GM23338 (cell line): ENCODE measurements at regions not wholly inside any gene's neighbourhood (a gene's known extent, or its start where the extent isn't known, plus 50 kb on each side); places are given as distances from the start of the nearest gene placed in this dataset.

ENCODE experiments used
- ATAC-seq: fragments of 200-7000 bp; cut with Tn5 transposase; 3 replicates; pipeline ENCODE4 v1.9.1; 2020
- DNase-seq: peaks from one replicate; pipeline ENCODE4 v3.0.0-alpha.2; 2015; ENCODE audit warnings: low spot score
- H2AFZ ChIP-seq: fragments of 200-600 bp; sonication (generic); 2 replicates; pipeline ENCODE4 v1.8.0; 2016; ENCODE audit warnings: antibody characterized with exemption, mild to moderate bottlenecking, moderate library complexity
- H3F3A ChIP-seq: fragments of 200-600 bp; sonication (generic); replicated peaks from 2 replicates; pipeline ENCODE4 v1.8.0; 2017; ENCODE audit warnings: antibody characterized with exemption, mixed run types, low read depth
- H3K27ac ChIP-seq: fragments of 200-600 bp; sonication (generic); 2 replicates; pipeline ENCODE4 v1.6.1; 2016; ENCODE audit warnings: low read depth
- H3K27me3 ChIP-seq: fragments of 200-600 bp; sonication (generic); 2 replicates; pipeline ENCODE4 v1.8.0; 2016; ENCODE audit warnings: mild to moderate bottlenecking, mixed run types, moderate library complexity; ENCODE audit not compliant: insufficient read depth
- H3K36me3 ChIP-seq: fragments of 200-600 bp; sonication (generic); 2 replicates; pipeline ENCODE4 v1.8.0; 2016; ENCODE audit warnings: mild to moderate bottlenecking; ENCODE audit not compliant: insufficient read depth
- H3K4me1 ChIP-seq: fragments of 200-600 bp; sonication (generic); 2 replicates; pipeline ENCODE4 v1.8.0; 2016; ENCODE audit warnings: mild to moderate bottlenecking, moderate library complexity; ENCODE audit not compliant: insufficient read depth
- H3K4me2 ChIP-seq: fragments of 200-600 bp; sonication (generic); 2 replicates; pipeline ENCODE4 v1.7.1; 2017; ENCODE audit warnings: mixed run types
- H3K4me3 ChIP-seq: fragments of 200-600 bp; sonication (generic); 2 replicates; pipeline ENCODE4 v1.6.1; 2016; ENCODE audit warnings: mixed run types
- H3K79me2 ChIP-seq: fragments of 200-600 bp; sonication (generic); replicated peaks from 2 replicates; pipeline ENCODE4 v1.8.0; 2017; ENCODE audit warnings: mild to moderate bottlenecking; ENCODE audit not compliant: insufficient read depth
- H3K9me2 ChIP-seq: fragments of 200-600 bp; sonication (generic); 2 replicates; pipeline ENCODE4 v1.8.0; 2017; ENCODE audit not compliant: insufficient read depth
- H4K20me1 ChIP-seq: fragments of 200-600 bp; sonication (generic); replicated peaks from 2 replicates; pipeline ENCODE4 v1.8.0; 2017; ENCODE audit warnings: mild to moderate bottlenecking; ENCODE audit not compliant: insufficient read depth
- H3K27ac Mint-ChIP-seq: 2 replicates; pipeline ENCODE4 v1.8.0; 2020; ENCODE audit warnings: inconsistent platforms, mild to moderate bottlenecking, moderate library complexity, mixed read lengths
- H3K27me3 Mint-ChIP-seq: 3 replicates; pipeline ENCODE4 v1.8.0; 2022; ENCODE audit warnings: low read depth, mild to moderate bottlenecking, moderate library complexity, mixed read lengths, inconsistent platforms; ENCODE audit not compliant: insufficient read depth, poor library complexity
- H3K36me3 Mint-ChIP-seq: 3 replicates; pipeline ENCODE4 v1.8.0; 2021; ENCODE audit warnings: low read depth, mild to moderate bottlenecking, inconsistent platforms, moderate library complexity, mixed read lengths
- H3K4me1 Mint-ChIP-seq: 3 replicates; pipeline ENCODE4 v1.8.0; 2020; ENCODE audit warnings: mild to moderate bottlenecking, inconsistent platforms, mixed read lengths
- H3K4me3 Mint-ChIP-seq: 3 replicates; pipeline ENCODE4 v1.8.0; 2021; ENCODE audit warnings: moderate library complexity, mild to moderate bottlenecking, inconsistent platforms, mixed read lengths
- H3K9me3 Mint-ChIP-seq: 3 replicates; pipeline ENCODE4 v1.8.0; 2020; ENCODE audit warnings: moderate library complexity, mild to moderate bottlenecking, inconsistent platforms, mixed read lengths
- ETS1 ChIP-seq: IDR thresholded peaks from 2 replicates; pipeline ENCODE4 v1.6.1; 2016; ENCODE audit warnings: antibody characterized with exemption
- EZH2 ChIP-seq: fragments of 200-600 bp; sonication (generic); IDR thresholded peaks from one replicate; pipeline ENCODE4 v1.8.0; 2017; ENCODE audit warnings: antibody characterized with exemption, mild to moderate bottlenecking, low read depth; ENCODE audit not compliant: unreplicated experiment
- EZH2phosphoT487 ChIP-seq: fragments of 200-600 bp; sonication (generic); IDR thresholded peaks from one replicate; pipeline ENCODE4 v1.8.1; 2018; ENCODE audit warnings: antibody characterized with exemption; ENCODE audit not compliant: unreplicated experiment
- POLR2AphosphoS5 ChIP-seq: IDR thresholded peaks from 2 replicates; pipeline ENCODE4 v1.6.1; 2016; ENCODE audit warnings: antibody characterized with exemption, low read depth
- STAT1 ChIP-seq: IDR thresholded peaks from one replicate; pipeline ENCODE4 v1.6.1; 2016; ENCODE audit warnings: antibody characterized with exemption; ENCODE audit not compliant: unreplicated experiment
- ZNF114 ChIP-seq: fragments of 250-450 bp; sonication (Bioruptor Pico); IDR thresholded peaks from 2 replicates; pipeline ENCODE4 v1.5.0; 2020; ENCODE audit warnings: mild to moderate bottlenecking, moderate library complexity
- ZNF331 ChIP-seq: fragments of 250-450 bp; sonication (Bioruptor Pico); IDR thresholded peaks from 2 replicates; pipeline ENCODE4 v1.5.0; 2020; ENCODE audit warnings: low read depth, mild to moderate bottlenecking, moderate library complexity
- TF ChIP-seq, protein P1 (sequence below), 2 experiments: fragments of 200-600 bp in 1 of 2; sonication (generic) in 1 of 2; conservative IDR thresholded peaks; 2 replicates each; pipeline versions ENCODE4 v1.5.1 to v1.6.1; 2016 to 2017; ENCODE audit warnings: antibody characterized with exemption in 2 of 2, low read depth in 2 of 2, mild to moderate bottlenecking in 2 of 2, moderate library complexity in 1 of 2
- TF ChIP-seq, protein P2 (sequence below): IDR thresholded peaks from one replicate; pipeline ENCODE4 v1.6.1; 2018; ENCODE audit warnings: antibody characterized with exemption; ENCODE audit not compliant: unreplicated experiment

DNA sequence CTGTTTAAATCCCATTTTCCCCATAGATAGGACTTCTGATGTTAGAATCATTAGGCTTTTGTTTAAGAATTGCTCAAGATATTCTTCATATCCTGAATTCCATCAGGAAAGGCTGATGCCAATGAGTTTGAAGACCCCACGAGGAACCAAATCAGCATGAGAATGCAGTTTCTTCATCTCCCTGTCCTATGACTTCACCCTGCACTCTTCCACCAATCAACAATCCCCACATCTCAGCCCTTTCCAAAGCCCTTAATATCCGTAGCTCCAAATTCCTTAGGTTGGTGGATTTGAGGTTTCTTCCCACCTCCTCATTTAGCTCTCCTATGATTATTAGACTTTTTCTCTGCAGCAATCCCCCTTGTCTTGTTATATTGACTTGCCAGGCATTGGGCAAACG is 52.9 kb upstream of the PRNP start:
- H3K27ac Mint-ChIP-seq: no peak overlapping the region
- TF ChIP-seq POLR2AphosphoS5: no peak
- no peak for TF ChIP-seq EZH2
- TF ChIP-seq EZH2phosphoT487: no peak
- no peak for TF ChIP-seq ZNF114 (CRISPR knock-in tag)
- no peak for TF ChIP-seq STAT1
- no peak for TF ChIP-seq ETS1
- TF ChIP-seq, protein P1, sequence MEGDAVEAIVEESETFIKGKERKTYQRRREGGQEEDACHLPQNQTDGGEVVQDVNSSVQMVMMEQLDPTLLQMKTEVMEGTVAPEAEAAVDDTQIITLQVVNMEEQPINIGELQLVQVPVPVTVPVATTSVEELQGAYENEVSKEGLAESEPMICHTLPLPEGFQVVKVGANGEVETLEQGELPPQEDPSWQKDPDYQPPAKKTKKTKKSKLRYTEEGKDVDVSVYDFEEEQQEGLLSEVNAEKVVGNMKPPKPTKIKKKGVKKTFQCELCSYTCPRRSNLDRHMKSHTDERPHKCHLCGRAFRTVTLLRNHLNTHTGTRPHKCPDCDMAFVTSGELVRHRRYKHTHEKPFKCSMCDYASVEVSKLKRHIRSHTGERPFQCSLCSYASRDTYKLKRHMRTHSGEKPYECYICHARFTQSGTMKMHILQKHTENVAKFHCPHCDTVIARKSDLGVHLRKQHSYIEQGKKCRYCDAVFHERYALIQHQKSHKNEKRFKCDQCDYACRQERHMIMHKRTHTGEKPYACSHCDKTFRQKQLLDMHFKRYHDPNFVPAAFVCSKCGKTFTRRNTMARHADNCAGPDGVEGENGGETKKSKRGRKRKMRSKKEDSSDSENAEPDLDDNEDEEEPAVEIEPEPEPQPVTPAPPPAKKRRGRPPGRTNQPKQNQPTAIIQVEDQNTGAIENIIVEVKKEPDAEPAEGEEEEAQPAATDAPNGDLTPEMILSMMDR (conservative IDR thresholded peaks at IDR 0.05; ENCODE audit: low read depth in 2 of 2): no peak
- TF ChIP-seq, protein P2, sequence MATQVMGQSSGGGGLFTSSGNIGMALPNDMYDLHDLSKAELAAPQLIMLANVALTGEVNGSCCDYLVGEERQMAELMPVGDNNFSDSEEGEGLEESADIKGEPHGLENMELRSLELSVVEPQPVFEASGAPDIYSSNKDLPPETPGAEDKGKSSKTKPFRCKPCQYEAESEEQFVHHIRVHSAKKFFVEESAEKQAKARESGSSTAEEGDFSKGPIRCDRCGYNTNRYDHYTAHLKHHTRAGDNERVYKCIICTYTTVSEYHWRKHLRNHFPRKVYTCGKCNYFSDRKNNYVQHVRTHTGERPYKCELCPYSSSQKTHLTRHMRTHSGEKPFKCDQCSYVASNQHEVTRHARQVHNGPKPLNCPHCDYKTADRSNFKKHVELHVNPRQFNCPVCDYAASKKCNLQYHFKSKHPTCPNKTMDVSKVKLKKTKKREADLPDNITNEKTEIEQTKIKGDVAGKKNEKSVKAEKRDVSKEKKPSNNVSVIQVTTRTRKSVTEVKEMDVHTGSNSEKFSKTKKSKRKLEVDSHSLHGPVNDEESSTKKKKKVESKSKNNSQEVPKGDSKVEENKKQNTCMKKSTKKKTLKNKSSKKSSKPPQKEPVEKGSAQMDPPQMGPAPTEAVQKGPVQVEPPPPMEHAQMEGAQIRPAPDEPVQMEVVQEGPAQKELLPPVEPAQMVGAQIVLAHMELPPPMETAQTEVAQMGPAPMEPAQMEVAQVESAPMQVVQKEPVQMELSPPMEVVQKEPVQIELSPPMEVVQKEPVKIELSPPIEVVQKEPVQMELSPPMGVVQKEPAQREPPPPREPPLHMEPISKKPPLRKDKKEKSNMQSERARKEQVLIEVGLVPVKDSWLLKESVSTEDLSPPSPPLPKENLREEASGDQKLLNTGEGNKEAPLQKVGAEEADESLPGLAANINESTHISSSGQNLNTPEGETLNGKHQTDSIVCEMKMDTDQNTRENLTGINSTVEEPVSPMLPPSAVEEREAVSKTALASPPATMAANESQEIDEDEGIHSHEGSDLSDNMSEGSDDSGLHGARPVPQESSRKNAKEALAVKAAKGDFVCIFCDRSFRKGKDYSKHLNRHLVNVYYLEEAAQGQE: no peak
- H3K27ac ChIP-seq: no peak overlapping the region

GRCh38 chr20:4632876-4633275 is 53.4 kb upstream of the PRNP start:
- Mint-ChIP-seq H3K4me1 (no peaks in the 10 kb centered on the region; the same call in 2 of the 3 replicates), H3K36me3 (peaks cover 11% of the 10 kb centered on the region), H3K27ac (no peak overlapping the region), H3K27me3 (peaks cover 5% of the 10 kb centered on the region), H3K9me3 (peaks cover 17% of the 10 kb centered on the region), H3K4me3 (no peak overlapping the region)
- no peaks in the 10 kb centered on the region for H3K27me3 ChIP-seq
- no peaks in the 10 kb centered on the region for H3K36me3 ChIP-seq
- DNase-seq: no peak
- no peak overlapping the region for H2AFZ ChIP-seq
- no peak overlapping the region for H3K4me2 ChIP-seq
- H3F3A ChIP-seq: no peaks in the 10 kb centered on the region
- H3K79me2 ChIP-seq: no peaks in the 10 kb centered on the region
- no peak overlapping the region for H3K27ac ChIP-seq
- H3K4me3 ChIP-seq: no peak overlapping the region
- ATAC-seq: no peak
- H3K9me2 ChIP-seq: no peaks in the 10 kb centered on the region
- H4K20me1 ChIP-seq: no peaks in the 10 kb centered on the region
- no peaks in the 10 kb centered on the region; the same call in 1 of the 2 replicates for H3K4me1 ChIP-seq
- no peak for TF ChIP-seq ZNF331 (CRISPR knock-in tag)
- TF ChIP-seq ETS1: no peak
- TF ChIP-seq POLR2AphosphoS5: no peak
- TF ChIP-seq, protein P1 (conservative IDR thresholded peaks at IDR 0.05; ENCODE audit: low read depth in 2 of 2): no peak

More for the DNA sequence above, 52.9 kb upstream of the PRNP start:
- H3K4me3 ChIP-seq: no peak overlapping the region
- no peaks in the 10 kb centered on the region for H3K36me3 ChIP-seq
- Mint-ChIP-seq H3K4me1 (no peaks in the 10 kb centered on the region; the same call in 2 of the 3 replicates), H3K27me3 (peaks cover 5% of the 10 kb centered on the region), H3K36me3 (peaks cover 11% of the 10 kb centered on the region), H3K9me3 (peaks cover 17% of the 10 kb centered on the region), H3K4me3 (no peak overlapping the region)
- H3K27me3 ChIP-seq: no peaks in the 10 kb centered on the region
- DNase-seq: no peak
- H2AFZ ChIP-seq: no peak overlapping the region; the same call in 1 of the 2 replicates
- H3K9me2 ChIP-seq: no peaks in the 10 kb centered on the region
- H3F3A ChIP-seq: no peaks in the 10 kb centered on the region
- H4K20me1 ChIP-seq: no peaks in the 10 kb centered on the region
- H3K4me1 ChIP-seq: no peaks in the 10 kb centered on the region; the same call in 1 of the 2 replicates
- H3K79me2 ChIP-seq: no peaks in the 10 kb centered on the region
- ATAC-seq: no peak
- no peak overlapping the region for H3K4me2 ChIP-seq
